ENCODE measurements at regions not wholly inside any gene's neighbourhood (a gene's known extent, or its start where the extent isn't known, plus 50 kb on each side); places are given as distances from the start of the nearest gene placed in this dataset.

DNA sequence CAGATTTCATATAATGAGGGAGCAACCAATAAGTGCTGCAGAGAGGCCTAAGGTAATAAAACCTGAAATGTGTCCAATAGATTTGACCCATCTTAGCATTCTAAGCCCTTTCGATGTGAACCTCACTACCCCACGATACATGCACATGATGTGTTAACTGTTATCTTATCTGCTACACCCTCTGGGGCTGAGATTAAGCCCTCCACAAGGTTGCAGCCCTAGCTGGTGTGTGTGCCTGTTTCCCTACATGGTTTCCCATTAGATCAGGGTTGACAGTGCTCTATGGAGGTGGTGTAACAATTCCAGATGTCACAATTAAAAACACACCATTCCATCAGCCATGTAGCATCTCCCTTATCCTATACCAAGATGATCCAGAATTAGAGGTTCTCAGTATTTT lies 68.9 kb upstream of the THSD7B start (continued):
- TF ChIP-seq ZFP30 (CRISPR knock-in tag; IDR thresholded peaks at IDR 0.05; ENCODE audit: borderline replicate concordance) (no peak), C11orf30 (IDR thresholded peaks at IDR 0.05; ENCODE audit: low read depth) (no peak), TRIM28 (IDR thresholded peaks at IDR 0.05) (no peak), SMARCC2 (IDR thresholded peaks at IDR 0.05; ENCODE audit: low read depth) (no peak), ZNF449 (CRISPR knock-in tag; IDR thresholded peaks at IDR 0.05) (no peak)

DNA sequence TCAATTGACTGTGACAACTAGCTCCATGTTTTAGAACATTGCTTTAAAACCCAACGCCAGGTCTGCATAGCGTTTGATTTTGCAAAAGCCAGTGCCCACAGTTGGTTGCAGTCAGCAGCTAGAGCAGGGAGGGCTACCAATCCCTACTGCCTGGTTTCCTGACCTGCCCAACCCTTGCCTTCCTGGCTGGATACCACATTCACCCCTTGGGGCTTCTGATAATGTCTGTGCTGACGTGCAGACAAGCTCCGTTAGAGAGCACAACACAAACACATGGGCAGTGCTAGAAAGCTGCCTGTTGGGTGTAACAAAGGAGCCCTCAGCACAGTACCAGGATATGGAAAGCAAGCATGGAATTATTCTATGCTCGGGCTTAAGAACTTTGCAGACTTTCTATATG lies 71.4 kb upstream of the THSD7B start:
- ChIA-PET POLR2A (interaction anchor here (0.9 kb wide), 1 partner anchor 67 kb away, joined by 3 read pairs; no protein-coding TSS in a partner anchor), CTCF (ENCODE audit: low intra/inter-chr PET ratio) (no interaction called here)
- Histone ChIP-seq H3K36me3 (ENCODE audit: control insufficient read depth, insufficient read depth, low read length) (no peaks in the 10 kb centered on the region), H3K9ac (ENCODE audit: insufficient read depth in 1 of 2, low read depth in 2 of 2, low read length in 2 of 2) (no peak overlapping the region), H3K4me1 (replicated peaks in 1 of 2; ENCODE audit: control insufficient read depth in 2 of 2, insufficient read depth in 2 of 2, low read length in 2 of 2) (no peaks in the 10 kb centered on the region), H3K4me3 (no peak overlapping the region), H3K79me2 (ENCODE audit: control insufficient read depth, insufficient read depth, low read length) (no peaks in the 10 kb centered on the region), H4K20me1 (replicated peaks; ENCODE audit: control insufficient read depth, insufficient read depth, low read length) (no peaks in the 10 kb centered on the region), H3K27ac (ENCODE audit: extremely low read depth, low read depth, low read length) (no peak overlapping the region), H2AFZ (ENCODE audit: low read depth, low read length) (no peak overlapping the region), H3K9me1 (ENCODE audit: control insufficient read depth, insufficient read depth, low read length) (no peaks in the 10 kb centered on the region), H3K27me3 (ENCODE audit: control insufficient read depth in 2 of 2, insufficient read depth in 2 of 2, low read length in 2 of 2) (no peaks in the 10 kb centered on the region), H3K9me3 (replicated peaks; ENCODE audit: control insufficient read depth, insufficient read depth, low read depth, low read length) (no peaks in the 10 kb centered on the region), H3K4me2 (ENCODE audit: insufficient read depth, low read length) (no peak overlapping the region)
- no peak for DNase-seq (ENCODE audit: extremely low read depth in 1 of 4, low spot score in 3 of 4)
- intact Hi-C loops (cut with micrococcal nuclease) = no loop called here
- TF ChIP-seq FOXK1 (CRISPR knock-in tag; IDR thresholded peaks at IDR 0.05; ENCODE audit: borderline replicate concordance) = no peak
- no peak for TF ChIP-seq MXD1 (CRISPR knock-in tag; IDR thresholded peaks at IDR 0.05; ENCODE audit: borderline replicate concordance, poor library complexity, severe bottlenecking)
- no peak for TF ChIP-seq GABPB1 (CRISPR knock-in tag; IDR thresholded peaks at IDR 0.05)
- no peak for TF ChIP-seq MLX (CRISPR knock-in tag; conservative IDR thresholded peaks at IDR 0.05)
- FAIRE-seq = no peak
- WGBS (ENCODE audit: insufficient coverage, low coverage, missing lambda C conversion rate) = 0% methylated on average over 5 of the region's 5 CpGs
- no peak for ATAC-seq
- BruUV-seq (replicated peaks) = no TSS peak
- in situ Hi-C loops (cut with MboI) = no loop called here
